A549 (cell line): ENCODE measurements at regions not wholly inside any gene's neighbourhood (a gene's known extent, or its start where the extent isn't known, plus 50 kb on each side); places are given as distances from the start of the nearest gene placed in this dataset.

Experiments used
- CHD2 ChIP-seq: fragments of 150-350 bp; IDR thresholded peaks from 2 replicates; pipeline ENCODE4 v1.6.1; 2014; ENCODE audit warnings: low read length; ENCODE audit not compliant: partially characterized antibody
- MAZ ChIP-seq: fragments of 150-350 bp; IDR thresholded peaks from 2 replicates; pipeline ENCODE4 v1.6.1; 2014; ENCODE audit warnings: antibody characterized with exemption, low read depth, low read length, borderline replicate concordance
- NFE2L2 ChIP-seq: fragments of 150-350 bp; conservative IDR thresholded peaks from 2 replicates; pipeline ENCODE4 v1.6.1; 2014; ENCODE audit warnings: low read length
- RAD21 ChIP-seq, 2 experiments: fragments of >200 bp in 1 of 2; sonication (Bioruptor Twin) in 1 of 2; formaldehyde crosslinking in 1 of 2; IDR thresholded peaks in 1 of 2; conservative IDR thresholded peaks in 1 of 2; 2 replicates in 1 of 2; 3 replicates in 1 of 2; pipeline ENCODE4 v1.6.1; 2012 to 2018; ENCODE audit warnings: inconsistent platforms in 1 of 2
- TF ChIP-seq, protein P1 (sequence below): IDR thresholded peaks from 2 replicates; pipeline ENCODE4 v1.6.1; 2012
- TF ChIP-seq, protein P2 (sequence below): IDR thresholded peaks from 2 replicates; pipeline ENCODE4 v1.6.1; 2012
- TF ChIP-seq, protein P3 (sequence below): fragments of >200 bp; sonication (Bioruptor Twin); formaldehyde crosslinking; IDR thresholded peaks from 3 replicates; pipeline ENCODE4 v1.5.1; 2016
- TF ChIP-seq, protein P4 (sequence below): fragments of 450-650 bp; IDR thresholded peaks from 2 replicates; pipeline ENCODE4 v1.6.1; 2014; ENCODE audit warnings: antibody characterized with exemption

DNA sequence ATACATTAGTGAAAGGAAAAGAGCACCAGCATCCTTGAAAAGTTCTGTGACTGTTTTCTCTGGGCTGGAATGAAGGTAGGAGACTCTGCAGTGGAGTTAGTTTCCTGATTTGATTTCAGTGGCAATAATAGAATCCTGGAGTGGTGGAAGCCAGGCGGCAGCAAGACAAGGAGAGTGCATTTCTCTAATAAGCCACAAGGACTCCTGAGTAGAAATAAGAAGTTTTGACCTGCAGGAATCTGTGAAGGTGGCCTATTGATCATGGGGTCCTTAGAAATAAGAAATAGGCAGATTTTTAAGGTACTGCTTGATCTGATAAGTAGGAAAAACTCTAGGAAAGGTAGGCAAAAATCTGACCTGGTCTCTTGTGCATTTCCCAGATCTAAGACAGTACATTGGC is 68.4 kb upstream of the ELOVL5 start:
- TF ChIP-seq CHD2: no peak
- TF ChIP-seq, protein P1, sequence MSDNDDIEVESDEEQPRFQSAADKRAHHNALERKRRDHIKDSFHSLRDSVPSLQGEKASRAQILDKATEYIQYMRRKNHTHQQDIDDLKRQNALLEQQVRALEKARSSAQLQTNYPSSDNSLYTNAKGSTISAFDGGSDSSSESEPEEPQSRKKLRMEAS: no peak
- TF ChIP-seq, protein P2, sequence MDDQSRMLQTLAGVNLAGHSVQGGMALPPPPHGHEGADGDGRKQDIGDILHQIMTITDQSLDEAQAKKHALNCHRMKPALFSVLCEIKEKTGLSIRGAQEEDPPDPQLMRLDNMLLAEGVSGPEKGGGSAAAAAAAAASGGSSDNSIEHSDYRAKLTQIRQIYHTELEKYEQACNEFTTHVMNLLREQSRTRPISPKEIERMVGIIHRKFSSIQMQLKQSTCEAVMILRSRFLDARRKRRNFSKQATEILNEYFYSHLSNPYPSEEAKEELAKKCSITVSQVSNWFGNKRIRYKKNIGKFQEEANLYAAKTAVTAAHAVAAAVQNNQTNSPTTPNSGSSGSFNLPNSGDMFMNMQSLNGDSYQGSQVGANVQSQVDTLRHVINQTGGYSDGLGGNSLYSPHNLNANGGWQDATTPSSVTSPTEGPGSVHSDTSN: no peak
- no peak for TF ChIP-seq MAZ
- TF ChIP-seq, protein P3, sequence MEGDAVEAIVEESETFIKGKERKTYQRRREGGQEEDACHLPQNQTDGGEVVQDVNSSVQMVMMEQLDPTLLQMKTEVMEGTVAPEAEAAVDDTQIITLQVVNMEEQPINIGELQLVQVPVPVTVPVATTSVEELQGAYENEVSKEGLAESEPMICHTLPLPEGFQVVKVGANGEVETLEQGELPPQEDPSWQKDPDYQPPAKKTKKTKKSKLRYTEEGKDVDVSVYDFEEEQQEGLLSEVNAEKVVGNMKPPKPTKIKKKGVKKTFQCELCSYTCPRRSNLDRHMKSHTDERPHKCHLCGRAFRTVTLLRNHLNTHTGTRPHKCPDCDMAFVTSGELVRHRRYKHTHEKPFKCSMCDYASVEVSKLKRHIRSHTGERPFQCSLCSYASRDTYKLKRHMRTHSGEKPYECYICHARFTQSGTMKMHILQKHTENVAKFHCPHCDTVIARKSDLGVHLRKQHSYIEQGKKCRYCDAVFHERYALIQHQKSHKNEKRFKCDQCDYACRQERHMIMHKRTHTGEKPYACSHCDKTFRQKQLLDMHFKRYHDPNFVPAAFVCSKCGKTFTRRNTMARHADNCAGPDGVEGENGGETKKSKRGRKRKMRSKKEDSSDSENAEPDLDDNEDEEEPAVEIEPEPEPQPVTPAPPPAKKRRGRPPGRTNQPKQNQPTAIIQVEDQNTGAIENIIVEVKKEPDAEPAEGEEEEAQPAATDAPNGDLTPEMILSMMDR: no peak
- TF ChIP-seq NFE2L2: no peak
- TF ChIP-seq, protein P4, sequence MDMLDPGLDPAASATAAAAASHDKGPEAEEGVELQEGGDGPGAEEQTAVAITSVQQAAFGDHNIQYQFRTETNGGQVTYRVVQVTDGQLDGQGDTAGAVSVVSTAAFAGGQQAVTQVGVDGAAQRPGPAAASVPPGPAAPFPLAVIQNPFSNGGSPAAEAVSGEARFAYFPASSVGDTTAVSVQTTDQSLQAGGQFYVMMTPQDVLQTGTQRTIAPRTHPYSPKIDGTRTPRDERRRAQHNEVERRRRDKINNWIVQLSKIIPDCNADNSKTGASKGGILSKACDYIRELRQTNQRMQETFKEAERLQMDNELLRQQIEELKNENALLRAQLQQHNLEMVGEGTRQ: no peak
- no peak for TF ChIP-seq RAD21 (conservative IDR thresholded peaks at IDR 0.05 in 1 of 2, IDR thresholded peaks at IDR 0.05 in 1 of 2)
